ENCODE measurements at regions not wholly inside any gene's neighbourhood (a gene's known extent, or its start where the extent isn't known, plus 50 kb on each side); places are given as distances from the start of the nearest gene placed in this dataset.
"Not testable (repeated sequence)": the region's sequence is repeated elsewhere in the genome, so short reads cannot be mapped to it uniquely, and the experiment has no call there.

DNA sequence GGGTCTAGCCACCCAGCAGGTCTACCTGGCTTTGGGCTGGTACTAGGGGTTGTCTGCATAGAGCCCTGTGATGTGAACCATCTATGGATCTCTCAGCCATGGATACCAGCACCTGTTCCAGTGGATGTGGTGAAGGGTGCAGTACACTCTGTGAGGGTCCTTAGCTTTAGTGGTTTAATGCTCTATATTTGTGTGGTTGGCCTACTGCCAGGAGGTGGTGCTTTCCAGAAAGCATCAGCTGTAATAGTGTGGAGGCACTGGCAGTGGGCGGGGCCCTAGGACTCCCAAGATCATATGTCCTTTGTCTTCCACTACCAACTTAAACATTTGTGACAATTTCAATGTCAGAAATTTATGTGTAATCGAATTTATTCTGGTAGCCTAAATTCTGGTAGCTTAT, 1065.1 kb downstream of the RPIA start:
- H3K4me3 Mint-ChIP-seq; H3K4me1 Mint-ChIP-seq (ENCODE audit: low read depth); ATAC-seq; DNase-seq; H3K27me3 Mint-ChIP-seq (ENCODE audit: low read depth); H3K36me3 Mint-ChIP-seq (ENCODE audit: insufficient read depth): not testable (repeated sequence)
- peaks cover 14% of the 10 kb centered on the region for H3K9me3 Mint-ChIP-seq

DNA sequence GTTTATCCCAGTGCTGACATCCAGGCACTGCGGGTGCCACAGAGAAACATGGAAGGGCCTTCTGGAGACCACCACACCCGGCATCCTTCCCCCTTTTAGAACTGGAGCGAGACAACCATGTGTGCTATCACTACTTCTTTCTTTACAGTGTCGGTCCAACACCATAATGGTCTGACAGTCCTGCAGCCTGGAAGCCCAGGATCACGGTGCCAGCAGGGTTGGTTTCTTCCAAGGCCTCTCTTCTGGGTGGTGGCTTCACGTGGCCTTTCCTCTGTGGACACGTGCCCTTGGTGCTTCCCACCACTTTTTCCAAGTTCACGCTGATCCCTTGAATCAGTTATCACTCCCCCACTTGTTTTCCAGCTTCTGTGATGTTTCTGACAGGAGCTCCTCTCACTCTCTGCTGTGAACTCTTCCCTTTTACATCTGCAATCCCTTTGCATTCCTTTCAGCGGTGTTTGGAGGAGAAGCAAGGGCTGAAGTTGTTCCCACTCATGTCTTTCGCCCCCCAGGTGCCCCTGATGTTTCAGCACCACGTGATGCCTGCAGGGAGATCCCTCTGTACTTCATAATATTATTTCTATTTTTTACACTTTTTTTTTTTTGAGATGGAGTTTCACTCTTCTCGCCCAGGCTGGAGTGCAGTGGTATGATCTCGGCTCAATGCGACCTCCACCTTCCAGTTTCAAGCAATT, 1067.0 kb downstream of the RPIA start:
- H3K27me3 Mint-ChIP-seq (ENCODE audit: low read depth); H3K4me1 Mint-ChIP-seq (ENCODE audit: low read depth); DNase-seq; H3K36me3 Mint-ChIP-seq (ENCODE audit: insufficient read depth); ATAC-seq; H3K4me3 Mint-ChIP-seq: not testable (repeated sequence)
- H3K9me3 Mint-ChIP-seq: peaks cover 17% of the 10 kb centered on the region

- H3K4me1 Mint-ChIP-seq (ENCODE audit: low read depth); H3K4me3 Mint-ChIP-seq; DNase-seq; ATAC-seq; H3K36me3 Mint-ChIP-seq (ENCODE audit: insufficient read depth): not testable (repeated sequence)
- Mint-ChIP-seq H3K27me3 (ENCODE audit: low read depth) (peaks cover 14% of the 10 kb centered on the region), H3K9me3 (peaks cover 14% of the 10 kb centered on the region)
Measured at GRCh38 chr2:89760762-89761161, 1069.3 kb downstream of the RPIA start.

DNA sequence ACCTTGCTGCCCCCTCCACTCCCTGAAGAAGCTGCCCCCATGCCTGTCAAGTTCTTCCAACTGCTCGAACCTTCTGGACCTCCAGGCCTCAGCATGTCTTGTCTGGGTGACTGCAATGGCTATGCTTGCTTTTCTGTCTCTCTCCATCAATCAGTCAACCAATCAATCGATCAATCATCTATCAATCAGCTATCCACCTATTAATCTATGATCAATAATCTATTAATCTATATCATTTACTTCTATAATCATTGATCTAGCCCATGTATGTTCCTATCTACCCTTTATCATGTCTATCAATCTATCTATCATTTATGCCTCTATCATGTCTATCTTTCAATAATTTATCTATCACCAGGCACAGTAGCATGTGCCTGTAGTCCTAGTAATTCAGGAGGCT, 1069.7 kb downstream of the RPIA start:
- Mint-ChIP-seq H3K27me3 (ENCODE audit: low read depth) (peaks cover 17% of the 10 kb centered on the region), H3K9me3 (peaks cover 14% of the 10 kb centered on the region)
- not testable (repeated sequence) for H3K4me1 Mint-ChIP-seq (ENCODE audit: low read depth); H3K36me3 Mint-ChIP-seq (ENCODE audit: insufficient read depth); H3K4me3 Mint-ChIP-seq; DNase-seq; ATAC-seq

DNA sequence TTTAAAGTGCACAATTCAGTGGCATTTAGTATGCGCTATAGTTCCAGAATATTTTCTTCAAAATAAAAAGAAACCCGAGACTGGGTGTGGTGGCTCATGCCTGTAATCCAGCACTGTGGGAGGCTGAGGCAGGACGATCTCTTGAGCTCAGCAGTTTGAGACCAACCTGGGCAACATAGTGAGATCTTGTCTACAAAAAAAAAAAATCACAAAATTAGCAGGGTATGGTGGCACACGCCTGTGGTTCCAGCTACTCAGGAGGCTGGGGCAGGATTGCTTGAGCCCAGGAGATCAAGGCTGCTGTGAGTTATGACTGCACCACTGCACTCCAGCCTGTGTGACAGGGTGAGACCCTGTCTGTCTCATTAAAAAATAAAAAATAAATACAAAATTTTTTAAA, 1070.4 kb downstream of the RPIA start:
- DNase-seq; ATAC-seq; H3K4me1 Mint-ChIP-seq (ENCODE audit: low read depth); H3K36me3 Mint-ChIP-seq (ENCODE audit: insufficient read depth); H3K4me3 Mint-ChIP-seq: not testable (repeated sequence)
- Mint-ChIP-seq H3K9me3 (peaks cover 13% of the 10 kb centered on the region), H3K27me3 (ENCODE audit: low read depth) (peaks cover 24% of the 10 kb centered on the region)

DNA sequence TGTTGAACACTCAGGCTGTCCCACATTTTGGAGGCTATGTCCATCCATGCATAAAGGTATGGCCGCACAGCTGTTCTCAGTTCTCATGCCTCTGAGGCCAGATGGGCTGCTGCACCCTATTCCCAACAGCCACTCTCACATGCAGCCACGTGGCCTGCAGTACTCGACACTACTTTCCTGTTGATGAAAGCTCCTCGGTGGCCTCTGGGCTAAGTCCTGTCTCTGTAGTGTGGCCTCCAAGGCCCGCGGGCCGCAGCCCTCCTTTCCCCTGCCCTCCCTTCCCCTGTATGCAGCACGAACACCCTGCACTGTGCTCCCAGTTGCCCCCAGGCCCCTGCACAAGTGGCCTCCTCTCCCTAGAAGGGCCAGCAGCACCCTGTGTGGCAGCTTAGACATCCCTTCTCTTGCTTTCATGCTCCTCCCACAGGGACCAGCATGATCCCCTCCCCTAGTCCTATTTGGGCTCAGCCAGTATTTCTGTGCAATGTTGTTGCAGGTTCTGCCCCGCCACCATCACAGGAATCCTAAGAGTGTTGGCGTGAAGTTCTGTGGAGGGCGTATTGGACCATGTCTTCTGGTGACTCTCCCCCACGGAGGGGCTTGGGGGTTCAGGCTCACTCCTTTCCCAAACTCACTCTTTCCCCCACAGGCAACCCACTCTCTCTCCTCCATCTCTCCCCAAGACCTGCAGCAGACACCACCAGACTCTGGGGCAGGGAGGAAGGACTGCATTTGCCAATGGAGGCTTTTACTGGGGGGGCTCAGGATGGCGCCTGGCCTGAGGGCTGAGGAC, 1071.2 kb downstream of the RPIA start:
- not testable (repeated sequence) for H3K4me3 Mint-ChIP-seq; DNase-seq; ATAC-seq; H3K36me3 Mint-ChIP-seq (ENCODE audit: insufficient read depth); H3K4me1 Mint-ChIP-seq (ENCODE audit: low read depth)
- peaks cover 13% of the 10 kb centered on the region for H3K9me3 Mint-ChIP-seq
- H3K27me3 Mint-ChIP-seq (ENCODE audit: low read depth): peaks cover 32% of the 10 kb centered on the region

DNA sequence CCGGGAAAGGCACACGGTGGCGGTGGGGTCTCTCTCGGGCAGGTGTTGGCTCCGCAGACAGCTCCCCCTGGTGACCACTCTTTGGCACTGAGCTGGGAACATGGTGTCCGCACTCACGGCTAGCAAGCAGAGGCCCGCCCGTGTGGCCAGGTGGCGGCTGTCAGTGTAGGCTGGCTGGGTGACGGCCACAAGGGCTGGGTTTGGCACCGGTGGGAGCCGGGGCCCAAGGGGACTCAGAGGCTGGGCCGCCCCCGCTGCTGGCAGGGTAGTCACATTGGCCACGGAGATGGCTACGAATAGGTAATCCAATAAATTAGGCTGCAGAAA, 1071.7 kb downstream of the RPIA start:
- ATAC-seq (no peak), DNase-seq (no peak)
- H3K4me3 Mint-ChIP-seq: no peak overlapping the region
- H3K4me1 Mint-ChIP-seq (ENCODE audit: low read depth): peaks cover 3% of the 10 kb centered on the region
- H3K27me3 Mint-ChIP-seq (ENCODE audit: low read depth): peaks cover 35% of the 10 kb centered on the region
- peaks cover 13% of the 10 kb centered on the region for H3K9me3 Mint-ChIP-seq
- no peaks in the 10 kb centered on the region for H3K36me3 Mint-ChIP-seq (ENCODE audit: insufficient read depth)

GRCh38 chr2:89763581-89764485, 1072.4 kb downstream of the RPIA start:
- H3K4me3 Mint-ChIP-seq: no peak overlapping the region
- ATAC-seq (no peak), DNase-seq (no peak)
- no peaks in the 10 kb centered on the region for H3K36me3 Mint-ChIP-seq (ENCODE audit: insufficient read depth)
- H3K4me1 Mint-ChIP-seq (ENCODE audit: low read depth): peaks cover 3% of the 10 kb centered on the region
- H3K27me3 Mint-ChIP-seq (ENCODE audit: low read depth): peaks cover 39% of the 10 kb centered on the region
- H3K9me3 Mint-ChIP-seq: peaks cover 13% of the 10 kb centered on the region

GRCh38 chr2:89764571-89765360, 1073.3 kb downstream of the RPIA start:
- not testable (repeated sequence) for H3K4me1 Mint-ChIP-seq (ENCODE audit: low read depth); H3K4me3 Mint-ChIP-seq; ATAC-seq; DNase-seq; H3K36me3 Mint-ChIP-seq (ENCODE audit: insufficient read depth)
- Mint-ChIP-seq H3K9me3 (peaks cover 16% of the 10 kb centered on the region), H3K27me3 (ENCODE audit: low read depth) (peaks cover 44% of the 10 kb centered on the region)

DNA sequence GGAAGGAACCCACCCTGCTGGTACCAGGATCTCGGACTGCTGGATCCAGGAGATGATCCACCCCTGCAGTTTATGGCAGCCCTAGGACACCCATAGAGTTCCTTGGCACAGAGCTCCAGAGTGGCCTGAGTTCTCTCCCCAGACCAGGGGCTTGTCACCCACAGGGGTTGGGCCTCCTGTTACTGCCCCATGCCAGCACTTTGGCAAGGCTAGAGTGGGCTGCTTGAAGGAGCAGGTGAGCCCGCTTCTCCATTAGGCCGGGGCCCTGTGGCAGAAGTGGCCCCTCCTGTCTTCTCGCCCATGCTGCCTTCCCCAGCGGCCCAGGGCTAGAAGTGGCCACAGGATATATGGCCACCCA, 1073.9 kb downstream of the RPIA start:
- not testable (repeated sequence) for DNase-seq; H3K4me1 Mint-ChIP-seq (ENCODE audit: low read depth); ATAC-seq; H3K4me3 Mint-ChIP-seq; H3K36me3 Mint-ChIP-seq (ENCODE audit: insufficient read depth)
- peaks cover 44% of the 10 kb centered on the region for H3K27me3 Mint-ChIP-seq (ENCODE audit: low read depth)
- H3K9me3 Mint-ChIP-seq: peaks cover 16% of the 10 kb centered on the region

DNA sequence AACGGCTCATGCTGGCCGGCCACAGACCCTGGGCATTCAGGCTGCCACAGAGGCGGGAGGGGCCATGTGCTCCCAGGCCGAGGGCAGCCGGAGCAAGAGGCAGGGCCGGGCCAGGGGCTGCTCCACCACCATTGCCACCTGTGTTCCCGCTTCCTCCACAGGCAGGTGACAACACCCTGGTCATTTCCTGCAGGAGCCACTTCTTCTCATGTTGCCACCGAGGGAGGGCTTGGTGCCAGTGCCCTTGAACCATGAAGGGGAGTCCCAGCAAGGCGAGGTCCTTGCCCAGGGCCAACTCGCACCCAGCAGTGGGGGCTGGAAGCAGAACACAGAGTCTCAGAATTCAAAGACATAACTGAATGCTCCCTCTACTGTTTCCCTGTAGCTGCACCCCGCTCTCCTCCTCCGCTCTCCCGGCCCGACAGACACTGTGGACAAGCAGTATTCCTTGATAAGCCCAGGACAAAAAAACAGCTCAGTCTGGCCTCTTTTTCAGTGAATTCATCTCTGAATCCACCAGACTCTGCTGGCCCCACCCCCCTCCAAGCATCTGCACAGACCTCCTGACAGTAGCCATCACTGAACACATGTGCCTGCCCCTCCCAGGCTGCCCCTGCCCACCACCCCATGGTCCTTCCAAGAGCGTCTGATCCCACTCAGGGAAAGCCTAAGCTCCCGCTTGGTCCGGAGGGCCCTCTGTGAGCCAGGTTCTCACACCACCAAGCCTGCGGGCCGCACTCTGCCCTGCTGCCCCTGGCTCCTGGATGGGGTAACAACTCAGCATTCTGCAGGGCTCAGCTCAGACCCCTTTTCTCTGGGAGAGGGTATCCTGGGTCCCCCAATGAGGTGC, 1074.9 kb downstream of the RPIA start:
- not testable (repeated sequence) for H3K4me1 Mint-ChIP-seq (ENCODE audit: low read depth); H3K4me3 Mint-ChIP-seq; DNase-seq; ATAC-seq; H3K36me3 Mint-ChIP-seq (ENCODE audit: insufficient read depth)
- Mint-ChIP-seq H3K9me3 (peaks cover 14% of the 10 kb centered on the region), H3K27me3 (ENCODE audit: low read depth) (peaks cover 44% of the 10 kb centered on the region)

GRCh38 chr2:89767058-89767457, 1075.6 kb downstream of the RPIA start:
- ATAC-seq; H3K36me3 Mint-ChIP-seq (ENCODE audit: insufficient read depth); DNase-seq; H3K4me1 Mint-ChIP-seq (ENCODE audit: low read depth); H3K4me3 Mint-ChIP-seq: not testable (repeated sequence)
- peaks cover 44% of the 10 kb centered on the region for H3K27me3 Mint-ChIP-seq (ENCODE audit: low read depth)
- peaks cover 18% of the 10 kb centered on the region for H3K9me3 Mint-ChIP-seq
